Fibroblast of villous mesenchyme (primary cell): ENCODE measurements at regions not wholly inside any gene's neighbourhood (a gene's known extent, or its start where the extent isn't known, plus 50 kb on each side); places are given as distances from the start of the nearest gene placed in this dataset.

Source experiments
- DNase-seq: peaks from one replicate; pipeline ENCODE4 v3.0.0-alpha.2; 2010; ENCODE audit warnings: low read depth
- H3K4me3 ChIP-seq: 2 replicates; pipeline ENCODE4 v1.5.1; 2011; ENCODE audit warnings: low read depth, mild to moderate bottlenecking, low read length
- TF ChIP-seq, protein P1 (sequence below): IDR thresholded peaks from 2 replicates; pipeline ENCODE4 v1.5.1; 2012; ENCODE audit warnings: low read depth, mild to moderate bottlenecking, low read length; ENCODE audit not compliant: insufficient read depth

DNA sequence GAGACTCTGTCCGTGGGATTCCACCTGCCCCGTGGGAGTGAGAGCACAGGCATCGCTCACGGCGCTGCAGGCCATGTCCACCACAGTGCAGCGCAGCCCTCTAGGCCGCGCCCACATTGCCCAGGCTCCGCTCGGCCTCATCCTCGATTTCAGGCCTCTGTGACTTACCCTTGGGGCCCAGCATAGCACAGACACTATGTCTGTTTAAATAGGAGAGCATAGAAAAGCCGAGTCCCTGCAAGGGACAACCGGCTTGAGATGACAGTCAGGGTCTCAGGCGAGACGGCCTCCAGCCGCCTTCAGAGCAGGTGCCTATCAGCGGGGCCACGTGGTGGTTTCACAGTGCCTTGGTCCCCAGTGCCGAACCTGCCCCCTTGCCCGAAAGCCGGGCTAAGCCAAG, 56.9 kb upstream of the POFUT2 start:
- H3K4me3 ChIP-seq, result no peak overlapping the region
- TF ChIP-seq, protein P1, sequence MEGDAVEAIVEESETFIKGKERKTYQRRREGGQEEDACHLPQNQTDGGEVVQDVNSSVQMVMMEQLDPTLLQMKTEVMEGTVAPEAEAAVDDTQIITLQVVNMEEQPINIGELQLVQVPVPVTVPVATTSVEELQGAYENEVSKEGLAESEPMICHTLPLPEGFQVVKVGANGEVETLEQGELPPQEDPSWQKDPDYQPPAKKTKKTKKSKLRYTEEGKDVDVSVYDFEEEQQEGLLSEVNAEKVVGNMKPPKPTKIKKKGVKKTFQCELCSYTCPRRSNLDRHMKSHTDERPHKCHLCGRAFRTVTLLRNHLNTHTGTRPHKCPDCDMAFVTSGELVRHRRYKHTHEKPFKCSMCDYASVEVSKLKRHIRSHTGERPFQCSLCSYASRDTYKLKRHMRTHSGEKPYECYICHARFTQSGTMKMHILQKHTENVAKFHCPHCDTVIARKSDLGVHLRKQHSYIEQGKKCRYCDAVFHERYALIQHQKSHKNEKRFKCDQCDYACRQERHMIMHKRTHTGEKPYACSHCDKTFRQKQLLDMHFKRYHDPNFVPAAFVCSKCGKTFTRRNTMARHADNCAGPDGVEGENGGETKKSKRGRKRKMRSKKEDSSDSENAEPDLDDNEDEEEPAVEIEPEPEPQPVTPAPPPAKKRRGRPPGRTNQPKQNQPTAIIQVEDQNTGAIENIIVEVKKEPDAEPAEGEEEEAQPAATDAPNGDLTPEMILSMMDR, result no peak
- DNase-seq, result no peak

DNA sequence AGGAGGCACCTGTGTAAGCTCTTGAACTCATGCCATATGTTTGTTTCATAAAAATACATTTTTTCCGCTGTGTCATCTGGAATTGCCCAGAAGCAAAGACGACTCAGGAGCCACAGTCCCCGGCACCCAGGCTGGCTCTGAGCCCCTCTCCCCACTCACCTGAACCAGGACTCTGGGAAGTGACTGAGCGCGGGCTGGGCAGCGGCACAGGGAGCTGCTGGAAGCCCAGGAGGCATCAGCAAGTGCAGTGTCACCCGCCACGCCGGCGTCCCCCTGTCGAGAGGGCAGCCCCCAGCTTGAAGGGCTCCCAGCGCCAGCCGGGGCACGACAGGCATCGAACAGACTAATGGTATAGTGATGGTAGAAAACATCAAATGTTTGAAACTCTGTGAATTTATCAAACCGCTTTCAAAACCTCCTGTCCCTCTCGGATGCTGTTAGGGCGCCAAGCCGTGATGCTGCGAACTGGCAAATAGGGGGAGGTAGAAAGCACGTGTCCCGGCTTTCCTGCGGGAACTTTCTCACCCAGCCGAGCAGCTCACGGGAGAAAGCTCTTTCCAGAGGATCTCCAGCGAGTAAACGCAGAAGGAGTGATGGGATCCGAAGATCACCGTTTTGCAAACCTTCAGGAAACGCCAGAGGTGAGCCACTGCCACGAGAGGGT, 57.8 kb upstream of the COL18A1 start:
- H3K4me3 ChIP-seq, result no peak overlapping the region
- DNase-seq, result no peak
- TF ChIP-seq, protein P1, result no peak

DNA sequence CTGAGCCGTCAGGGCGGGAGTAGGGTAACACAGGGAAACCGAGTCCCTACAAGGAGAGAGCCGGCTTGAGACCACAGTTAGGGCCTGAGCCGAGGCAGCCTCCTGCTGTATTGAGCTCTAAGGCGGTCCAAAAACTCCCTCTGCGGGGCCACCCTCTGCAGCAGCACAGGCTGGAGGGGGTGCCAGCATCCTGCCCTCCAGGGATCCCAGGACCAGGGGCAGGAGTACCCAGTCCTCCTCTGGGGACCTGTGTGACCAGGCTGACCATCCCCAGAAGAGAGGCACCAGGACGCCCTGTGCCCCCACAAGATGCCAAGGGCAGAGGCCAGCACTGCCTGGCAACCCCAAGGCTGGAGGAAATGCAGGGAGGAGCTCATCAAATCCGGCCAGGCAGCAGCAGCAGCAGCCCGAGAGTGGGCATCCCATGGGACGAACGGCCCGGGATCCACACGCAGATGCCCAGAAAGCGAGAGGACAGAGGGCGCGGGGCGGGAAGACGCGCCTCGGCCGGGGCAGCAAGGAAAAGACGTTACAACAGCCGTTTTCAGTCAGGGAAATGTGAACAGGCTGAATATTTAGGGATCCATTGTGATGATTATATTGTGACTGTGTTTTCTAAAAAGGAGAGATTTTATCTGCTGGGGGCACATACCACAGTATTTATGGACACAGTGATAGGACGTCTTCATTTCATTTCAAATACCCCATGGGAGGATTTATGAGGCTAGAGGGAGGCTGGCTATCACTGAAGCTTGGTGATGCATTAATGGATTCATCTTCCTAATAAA, 57.1 kb upstream of the COL18A1 start:
- H3K4me3 ChIP-seq, result no peak overlapping the region
- TF ChIP-seq, protein P1, result no peak
- DNase-seq, result peak; percentile 34

DNA sequence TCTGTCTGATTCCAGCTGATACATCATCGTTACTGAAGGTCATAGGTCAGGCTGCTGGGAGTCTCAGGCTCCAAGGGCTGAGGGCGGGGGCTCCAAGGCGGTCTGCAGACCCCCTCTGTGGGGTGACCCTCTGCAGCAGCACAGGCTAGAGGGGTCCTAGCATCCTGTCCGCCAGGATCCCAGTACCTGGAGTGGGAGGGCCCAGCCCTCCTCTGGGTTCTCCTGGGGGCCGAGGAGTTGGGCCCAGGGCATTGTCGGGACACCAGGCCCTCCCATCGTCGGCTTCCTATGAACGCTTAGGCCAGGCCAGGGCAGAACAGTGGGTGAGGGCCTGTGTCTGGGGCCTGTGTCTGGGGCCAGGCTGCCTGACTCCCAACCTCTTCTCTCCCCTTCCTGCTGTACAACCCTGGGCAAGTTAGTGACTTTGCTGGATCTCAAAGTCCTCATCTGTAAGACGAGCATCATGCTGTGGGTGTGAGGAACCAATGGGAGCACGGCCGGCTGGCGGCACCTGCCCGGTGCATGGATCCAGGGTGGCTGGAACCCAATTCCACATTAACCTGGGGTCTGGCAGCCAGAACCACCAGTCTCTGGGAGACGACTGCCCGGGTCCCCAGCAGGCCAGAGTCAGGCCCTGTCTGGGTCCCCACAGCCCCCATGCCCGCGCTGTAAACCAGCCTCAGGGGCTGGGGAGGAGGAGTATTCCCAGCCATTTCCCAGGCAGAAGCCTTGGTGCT, 56.2 kb upstream of the COL18A1 start:
- H3K4me3 ChIP-seq, result no peak overlapping the region
- no peak for DNase-seq
- TF ChIP-seq, protein P1, result no peak

DNA sequence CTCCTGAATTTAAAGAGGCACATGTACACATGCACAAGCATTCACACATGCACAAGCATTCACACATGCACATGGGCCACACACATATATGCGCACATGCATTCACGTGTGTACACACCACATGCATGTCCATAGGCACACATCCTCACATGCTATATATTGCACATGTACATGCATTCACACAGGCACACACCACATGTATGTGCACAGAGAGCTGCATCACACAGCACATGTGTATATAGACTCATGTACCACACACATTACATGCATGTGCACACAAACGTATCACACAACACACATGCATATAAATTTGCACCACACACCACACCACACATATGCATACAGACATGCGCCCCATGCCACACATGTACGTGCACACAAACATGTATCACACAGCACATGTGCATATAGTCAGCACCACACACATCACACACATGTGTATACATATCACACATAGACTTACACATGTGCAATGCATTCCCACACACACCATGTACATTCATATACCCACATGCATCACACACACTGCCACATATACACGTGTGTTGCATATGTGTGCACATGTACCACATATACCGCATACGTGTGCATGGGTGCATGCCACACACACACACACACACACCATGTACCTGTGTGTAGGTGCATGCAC, 54.6 kb upstream of the COL18A1 start:
- H3K4me3 ChIP-seq, result no peak overlapping the region
- TF ChIP-seq, protein P1, result no peak
- no peak for DNase-seq

DNA sequence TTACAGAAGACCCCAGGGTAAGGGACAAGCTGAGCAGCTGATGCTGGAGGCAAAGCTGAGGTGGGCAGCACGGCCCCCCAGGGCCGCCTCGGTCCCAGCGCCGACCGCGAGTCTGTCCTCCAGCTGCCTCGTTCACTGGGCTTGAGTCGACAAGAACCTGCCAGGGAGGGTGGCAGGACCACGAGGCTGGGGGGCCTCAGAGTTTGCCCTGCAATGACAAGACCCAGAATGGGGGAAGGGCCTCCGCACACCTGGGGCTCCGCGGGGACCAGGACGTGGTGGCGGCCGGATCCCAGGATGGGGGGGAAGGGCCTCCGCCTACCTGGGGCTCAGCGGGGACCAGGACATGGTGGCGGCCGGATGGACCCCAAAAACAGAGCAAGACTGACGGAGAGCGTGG, 53.9 kb upstream of the COL18A1 start:
- H3K4me3 ChIP-seq, result no peak overlapping the region
- DNase-seq, result no peak
- TF ChIP-seq, protein P1, result no peak
